Astrocyte (in vitro differentiated cells and primary cell): ENCODE measurements at regions not wholly inside any gene's neighbourhood (a gene's known extent, or its start where the extent isn't known, plus 50 kb on each side); places are given as distances from the start of the nearest gene placed in this dataset.

ENCODE experiments used
- EZH2 ChIP-seq: IDR thresholded peaks from 2 replicates; pipeline ENCODE4 v1.6.1; 2012; ENCODE audit warnings: mild to moderate bottlenecking, low read length, inconsistent platforms; ENCODE audit not compliant: insufficient read depth
- TF ChIP-seq, protein P1 (sequence below): IDR thresholded peaks from 2 replicates; pipeline ENCODE4 v1.5.1; 2011; ENCODE audit warnings: low read depth, mild to moderate bottlenecking, inconsistent platforms, low read length, moderate library complexity; ENCODE audit not compliant: insufficient read depth

DNA sequence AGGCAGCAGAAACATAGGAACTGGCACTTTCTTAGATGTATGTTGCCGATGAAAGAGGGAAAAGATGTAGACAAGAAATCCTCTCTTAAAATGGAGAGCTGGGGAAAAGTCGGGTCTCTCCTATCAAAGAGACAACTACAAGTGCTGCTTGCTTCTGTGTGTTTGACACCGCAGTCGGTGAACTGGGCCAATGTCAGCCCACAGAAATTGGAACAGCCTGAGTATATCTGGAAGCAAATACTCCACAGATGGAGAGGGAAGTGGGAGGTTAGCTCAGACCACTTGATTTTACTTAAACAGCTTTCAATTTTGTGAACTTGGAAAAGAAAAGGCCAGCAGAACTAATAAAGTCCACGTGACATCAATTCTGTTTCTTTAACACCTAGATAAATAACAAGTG lies 230.9 kb upstream of the FAT1 start:
- TF ChIP-seq, protein P1, sequence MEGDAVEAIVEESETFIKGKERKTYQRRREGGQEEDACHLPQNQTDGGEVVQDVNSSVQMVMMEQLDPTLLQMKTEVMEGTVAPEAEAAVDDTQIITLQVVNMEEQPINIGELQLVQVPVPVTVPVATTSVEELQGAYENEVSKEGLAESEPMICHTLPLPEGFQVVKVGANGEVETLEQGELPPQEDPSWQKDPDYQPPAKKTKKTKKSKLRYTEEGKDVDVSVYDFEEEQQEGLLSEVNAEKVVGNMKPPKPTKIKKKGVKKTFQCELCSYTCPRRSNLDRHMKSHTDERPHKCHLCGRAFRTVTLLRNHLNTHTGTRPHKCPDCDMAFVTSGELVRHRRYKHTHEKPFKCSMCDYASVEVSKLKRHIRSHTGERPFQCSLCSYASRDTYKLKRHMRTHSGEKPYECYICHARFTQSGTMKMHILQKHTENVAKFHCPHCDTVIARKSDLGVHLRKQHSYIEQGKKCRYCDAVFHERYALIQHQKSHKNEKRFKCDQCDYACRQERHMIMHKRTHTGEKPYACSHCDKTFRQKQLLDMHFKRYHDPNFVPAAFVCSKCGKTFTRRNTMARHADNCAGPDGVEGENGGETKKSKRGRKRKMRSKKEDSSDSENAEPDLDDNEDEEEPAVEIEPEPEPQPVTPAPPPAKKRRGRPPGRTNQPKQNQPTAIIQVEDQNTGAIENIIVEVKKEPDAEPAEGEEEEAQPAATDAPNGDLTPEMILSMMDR: no peak
- TF ChIP-seq EZH2: no peak
